ENCODE measurements at regions not wholly inside any gene's neighbourhood (a gene's known extent, or its start where the extent isn't known, plus 50 kb on each side); places are given as distances from the start of the nearest gene placed in this dataset.
"Not testable (repeated sequence)": the region's sequence is repeated elsewhere in the genome, so short reads cannot be mapped to it uniquely, and the experiment has no call there.

DNA sequence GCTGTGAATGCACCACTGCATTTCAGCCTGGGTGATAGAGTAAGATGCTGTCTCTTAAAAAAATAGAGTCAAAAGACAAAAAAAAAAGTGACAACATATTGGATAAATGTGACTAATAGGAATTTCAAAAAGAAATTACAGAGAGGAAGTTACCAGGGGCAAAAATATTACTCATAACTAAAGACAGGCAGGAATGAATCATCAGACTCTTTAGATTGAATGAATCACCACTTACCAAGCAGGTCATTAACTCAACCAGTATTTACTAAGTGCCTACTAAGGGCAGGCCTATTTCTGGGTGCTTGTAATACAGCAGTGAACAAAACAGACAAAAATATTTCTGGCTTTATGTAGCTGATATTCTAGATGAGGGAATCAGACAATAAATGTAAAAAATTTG lies 301.3 kb downstream of the UBE2NL start:
- TF ChIP-seq, protein P1, sequence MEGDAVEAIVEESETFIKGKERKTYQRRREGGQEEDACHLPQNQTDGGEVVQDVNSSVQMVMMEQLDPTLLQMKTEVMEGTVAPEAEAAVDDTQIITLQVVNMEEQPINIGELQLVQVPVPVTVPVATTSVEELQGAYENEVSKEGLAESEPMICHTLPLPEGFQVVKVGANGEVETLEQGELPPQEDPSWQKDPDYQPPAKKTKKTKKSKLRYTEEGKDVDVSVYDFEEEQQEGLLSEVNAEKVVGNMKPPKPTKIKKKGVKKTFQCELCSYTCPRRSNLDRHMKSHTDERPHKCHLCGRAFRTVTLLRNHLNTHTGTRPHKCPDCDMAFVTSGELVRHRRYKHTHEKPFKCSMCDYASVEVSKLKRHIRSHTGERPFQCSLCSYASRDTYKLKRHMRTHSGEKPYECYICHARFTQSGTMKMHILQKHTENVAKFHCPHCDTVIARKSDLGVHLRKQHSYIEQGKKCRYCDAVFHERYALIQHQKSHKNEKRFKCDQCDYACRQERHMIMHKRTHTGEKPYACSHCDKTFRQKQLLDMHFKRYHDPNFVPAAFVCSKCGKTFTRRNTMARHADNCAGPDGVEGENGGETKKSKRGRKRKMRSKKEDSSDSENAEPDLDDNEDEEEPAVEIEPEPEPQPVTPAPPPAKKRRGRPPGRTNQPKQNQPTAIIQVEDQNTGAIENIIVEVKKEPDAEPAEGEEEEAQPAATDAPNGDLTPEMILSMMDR (IDR thresholded peaks at IDR 0.05; ENCODE audit: insufficient read depth, low read length), result not testable (repeated sequence)
- not testable (repeated sequence) for TF ChIP-seq GABPA (IDR thresholded peaks at IDR 0.05; ENCODE audit: low read depth)

All from HL-60 (cell line).